GM23338 (cell line): ENCODE measurements at regions not wholly inside any gene's neighbourhood (a gene's known extent, or its start where the extent isn't known, plus 50 kb on each side); places are given as distances from the start of the nearest gene placed in this dataset.

Experiments
- CREB1 ChIP-seq: fragments of 250-450 bp; sonication (Bioruptor Pico); IDR thresholded peaks from 2 replicates; pipeline ENCODE4 v1.5.0; 2020; ENCODE audit warnings: low read depth, mild to moderate bottlenecking, moderate library complexity
- CTCF ChIP-seq, 2 experiments: fragments of 200-600 bp in 1 of 2; sonication (generic) in 1 of 2; conservative IDR thresholded peaks; 2 replicates each; pipeline versions ENCODE4 v1.5.1 to v1.6.1; 2016 to 2017; ENCODE audit warnings: antibody characterized with exemption in 2 of 2, low read depth in 2 of 2, mild to moderate bottlenecking in 2 of 2, moderate library complexity in 1 of 2
- EZH2 ChIP-seq: fragments of 200-600 bp; sonication (generic); IDR thresholded peaks from one replicate; pipeline ENCODE4 v1.8.0; 2017; ENCODE audit warnings: antibody characterized with exemption, mild to moderate bottlenecking, low read depth; ENCODE audit not compliant: unreplicated experiment
- EZH2phosphoT487 ChIP-seq: fragments of 200-600 bp; sonication (generic); IDR thresholded peaks from one replicate; pipeline ENCODE4 v1.8.1; 2018; ENCODE audit warnings: antibody characterized with exemption; ENCODE audit not compliant: unreplicated experiment
- POLR2AphosphoS5 ChIP-seq: IDR thresholded peaks from 2 replicates; pipeline ENCODE4 v1.6.1; 2016; ENCODE audit warnings: antibody characterized with exemption, low read depth
- REST ChIP-seq: IDR thresholded peaks from one replicate; pipeline ENCODE4 v1.6.1; 2018; ENCODE audit warnings: antibody characterized with exemption; ENCODE audit not compliant: unreplicated experiment
- STAT1 ChIP-seq: IDR thresholded peaks from one replicate; pipeline ENCODE4 v1.6.1; 2016; ENCODE audit warnings: antibody characterized with exemption; ENCODE audit not compliant: unreplicated experiment
- ZNF114 ChIP-seq: fragments of 250-450 bp; sonication (Bioruptor Pico); IDR thresholded peaks from 2 replicates; pipeline ENCODE4 v1.5.0; 2020; ENCODE audit warnings: mild to moderate bottlenecking, moderate library complexity

- no peak for TF ChIP-seq CTCF (conservative IDR thresholded peaks at IDR 0.05; ENCODE audit: low read depth in 2 of 2)
- no peak for TF ChIP-seq CREB1 (CRISPR knock-in tag)
- no peak for TF ChIP-seq REST
- TF ChIP-seq POLR2AphosphoS5: no peak
- no peak for TF ChIP-seq EZH2
- TF ChIP-seq ZNF114 (CRISPR knock-in tag): no peak
- TF ChIP-seq STAT1: no peak
- no peak for TF ChIP-seq EZH2phosphoT487
Observed at GRCh38 chr14:48936362-48936761, 649.8 kb downstream of the RPS29 start.
